ENCODE measurements at regions not wholly inside any gene's neighbourhood (a gene's known extent, or its start where the extent isn't known, plus 50 kb on each side); places are given as distances from the start of the nearest gene placed in this dataset.
"Not testable (repeated sequence)": the region's sequence is repeated elsewhere in the genome, so short reads cannot be mapped to it uniquely, and the experiment has no call there.

DNA sequence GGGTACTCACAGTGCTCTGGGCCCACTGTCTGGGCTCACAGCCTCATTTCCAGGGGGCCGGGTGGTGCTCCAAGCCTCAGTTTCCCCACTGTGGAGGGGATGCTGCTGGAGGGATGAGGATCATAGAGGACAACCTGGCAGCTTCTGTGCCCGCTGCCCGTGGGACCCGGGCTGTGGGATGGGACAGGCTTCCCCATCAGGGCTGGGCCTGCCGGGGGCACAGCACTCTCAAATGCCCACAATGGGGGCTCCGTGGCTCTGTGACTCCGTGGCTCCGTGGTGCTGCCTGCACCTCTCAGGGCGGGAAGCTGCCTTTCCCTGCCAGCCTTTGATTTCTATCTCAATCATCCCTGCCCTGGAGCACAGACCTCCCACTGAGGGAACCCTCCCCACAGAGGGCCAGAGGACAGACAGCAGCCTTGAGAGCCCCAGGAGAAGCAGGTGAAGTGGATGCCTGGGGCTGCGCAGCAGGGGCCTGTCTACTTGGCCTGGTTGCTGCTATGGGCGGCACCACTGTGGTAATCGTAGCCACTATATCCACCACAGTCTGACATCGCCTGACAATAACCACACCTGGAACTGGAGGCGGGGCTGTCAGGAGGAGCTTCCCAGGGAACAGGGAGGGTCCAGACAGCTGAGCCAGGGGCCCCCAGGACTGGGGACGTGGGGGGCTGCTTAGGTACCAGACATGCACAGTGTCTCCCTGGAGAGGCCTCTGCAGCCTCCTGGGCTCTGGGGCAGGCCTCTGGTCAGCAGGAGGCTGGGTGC lies 375.9 kb downstream of the TMEM121 start:
- no peak for DNase-seq
- Histone ChIP-seq H3K9me3 (no peaks in the 10 kb centered on the region), H3K27me3 (ENCODE audit: insufficient read depth in 3 of 3, low read length in 2 of 3) (peaks cover 0 to 3% (median 0%) of the 10 kb centered on the region in 3 donors), H3K4me1 (no peaks in the 10 kb centered on the region), H3K4me3 (no peak overlapping the region), H3K36me3 (ENCODE audit: insufficient read depth in 1 of 2, low read depth in 1 of 2) (no peaks in the 10 kb centered on the region), H3K27ac (no peak overlapping the region)
- 80 to 85% (median 83%) methylated on average over 14 to 15 of the region's 15 CpGs for WGBS, 3 donors
- no peak for TF ChIP-seq CTCF (IDR thresholded peaks at IDR 0.05)
- intact Hi-C loops (cut with DNase I): no loop called here
- ATAC-seq: no peak

- H3K27me3 ChIP-seq (ENCODE audit: insufficient read depth in 3 of 3, low read length in 2 of 3); ATAC-seq; H3K4me3 ChIP-seq; intact Hi-C loops (cut with DNase I); H3K9me3 ChIP-seq; DNase-seq; H3K4me1 ChIP-seq; H3K36me3 ChIP-seq (ENCODE audit: insufficient read depth in 1 of 2, low read depth in 1 of 2); H3K27ac ChIP-seq: not testable (repeated sequence)
- 72 to 78% (median 76%) methylated on average over 5 to 9 of the region's 9 CpGs for WGBS, 3 donors
These were observed 376.4 kb downstream of the TMEM121 start for GRCh38 chr14:105902899-105903165.

DNA sequence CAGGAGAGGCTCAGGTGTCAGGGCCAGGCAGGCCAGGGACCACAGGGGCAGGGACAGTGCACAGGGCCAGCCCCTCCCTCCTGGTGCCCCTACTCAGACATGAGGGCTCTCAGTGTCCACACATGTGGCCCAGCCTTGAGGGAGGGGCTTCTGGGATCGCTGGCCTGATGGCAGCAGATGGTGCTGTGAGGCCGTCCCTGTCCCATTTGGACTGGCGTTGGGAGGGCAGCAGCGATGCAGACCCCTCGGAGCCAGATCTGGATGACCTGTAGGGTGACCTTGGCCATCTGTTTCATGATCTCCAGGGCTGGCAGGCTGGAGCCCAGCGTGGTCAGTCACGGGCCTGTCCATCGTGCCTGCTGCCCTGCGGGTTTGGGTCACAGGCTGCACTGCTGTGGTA lies 377.6 kb downstream of the TMEM121 start:
- TF ChIP-seq CTCF (IDR thresholded peaks at IDR 0.05): no peak
- intact Hi-C loops (cut with DNase I): no loop called here
- no peaks in the 10 kb centered on the region for H3K9me3 ChIP-seq
- no peak overlapping the region for H3K4me3 ChIP-seq
- DNase-seq (no peak), ATAC-seq (no peak)
- no peaks in the 10 kb centered on the region for H3K36me3 ChIP-seq (ENCODE audit: insufficient read depth in 1 of 2, low read depth in 1 of 2)
- H3K27me3 ChIP-seq (ENCODE audit: insufficient read depth in 3 of 3, low read length in 2 of 3): peaks cover 0 to 3% (median 0%) of the 10 kb centered on the region in 3 donors
- no peaks in the 10 kb centered on the region for H3K4me1 ChIP-seq
- H3K27ac ChIP-seq: no peak overlapping the region
- WGBS, 3 donors: 82 to 88% (median 85%) methylated on average over 9 of the region's 9 CpGs

- H3K4me1 ChIP-seq: no peaks in the 10 kb centered on the region
- WGBS, 3 donors: 68 to 79% (median 76%) methylated on average over 11 of the region's 11 CpGs
- DNase-seq: no peak
These were observed 378.0 kb downstream of the TMEM121 start for GRCh38 chr14:105904379-105904778.

GRCh38 chr14:105905456-105905855 lies 379.1 kb downstream of the TMEM121 start:
- intact Hi-C loops (cut with DNase I): no loop called here
- Histone ChIP-seq H3K4me1 (no peaks in the 10 kb centered on the region), H3K9me3 (no peaks in the 10 kb centered on the region), H3K4me3 (no peak overlapping the region), H3K27me3 (ENCODE audit: insufficient read depth in 3 of 3, low read length in 2 of 3) (peaks cover 0 to 3% (median 1%) of the 10 kb centered on the region in 3 donors), H3K27ac (no peak overlapping the region), H3K36me3 (ENCODE audit: insufficient read depth in 1 of 2, low read depth in 1 of 2) (no peaks in the 10 kb centered on the region)
- DNase-seq (no peak), ATAC-seq (no peak)
- 81 to 87% (median 86%) methylated on average over 11 of the region's 11 CpGs for WGBS, 3 donors
- no peak for TF ChIP-seq CTCF (IDR thresholded peaks at IDR 0.05)

More at GRCh38 chr14:105904379-105904778, 378.0 kb downstream of the TMEM121 start:
- no peak overlapping the region for H3K27ac ChIP-seq
- no peak overlapping the region for H3K4me3 ChIP-seq
- no peaks in the 10 kb centered on the region for H3K9me3 ChIP-seq
- intact Hi-C loops (cut with DNase I): no loop called here
- TF ChIP-seq CTCF (IDR thresholded peaks at IDR 0.05): no peak
- H3K36me3 ChIP-seq (ENCODE audit: insufficient read depth in 1 of 2, low read depth in 1 of 2): no peaks in the 10 kb centered on the region
- H3K27me3 ChIP-seq (ENCODE audit: insufficient read depth in 3 of 3, low read length in 2 of 3): peaks cover 0 to 3% (median 0%) of the 10 kb centered on the region in 3 donors
- no peak for ATAC-seq
